IMR-90 (cell line): ENCODE measurements at regions not wholly inside any gene's neighbourhood (a gene's known extent, or its start where the extent isn't known, plus 50 kb on each side); places are given as distances from the start of the nearest gene placed in this dataset.

Source experiments
- ATAC-seq: fragments of 200-7000 bp; cut with Tn5 transposase; 2 replicates; pipeline ENCODE4 v1.9.1; 2020; ENCODE audit warnings: low read depth, mild to moderate bottlenecking, moderate library complexity
- BruUV-seq: library from RNA; stranded (reverse); fragments of 400-500 nt; replicated peaks from 2 replicates; lab custom pipeline; 2021; lab: Mats Ljungman, UMichigan
- CTCF ChIA-PET: fragments of 300-600 bp; formaldehyde crosslinking; extraction: SDS; loops from one replicate; lab custom pipeline; 2021; ENCODE audit warnings: antibody characterized with exemption; lab: Yijun Ruan, JAX
- POLR2A ChIA-PET: fragments of 300-600 bp; sonication (Branson Sonifier 250); formaldehyde crosslinking; loops from one replicate; lab custom pipeline; 2022; ENCODE audit warnings: antibody characterized with exemption; ENCODE audit not compliant: unreplicated experiment; lab: Charles Lee
- DNase-seq: peaks from one replicate; pipeline ENCODE4 v3.0.0; 2013
- H2AFZ ChIP-seq: replicated peaks from 2 replicates; pipeline ENCODE3; 2013; ENCODE audit warnings: low read length, mild to moderate bottlenecking; ENCODE audit not compliant: poor library complexity
- H2AK5ac ChIP-seq: 2 replicates; pipeline ENCODE4 v1.6.1; 2013; ENCODE audit warnings: low read depth, low read length, inconsistent platforms
- H2AK9ac ChIP-seq: replicated peaks from 2 replicates; pipeline ENCODE3; 2013; ENCODE audit warnings: mild to moderate bottlenecking, low read depth, low read length, moderate library complexity; ENCODE audit not compliant: poor library complexity
- H2BK120ac ChIP-seq: 2 replicates; pipeline ENCODE4 v1.6.1; 2013; ENCODE audit warnings: low read depth, low read length, inconsistent platforms
- H2BK15ac ChIP-seq: 3 replicates; pipeline ENCODE4 v1.6.1; 2013; ENCODE audit warnings: low read depth, low read length, inconsistent platforms
- H2BK20ac ChIP-seq: 2 replicates; pipeline ENCODE4 v1.6.1; 2013; ENCODE audit warnings: low read depth, mild to moderate bottlenecking, inconsistent platforms, low read length, moderate library complexity
- H2BK5ac ChIP-seq: 2 replicates; pipeline ENCODE4 v1.6.1; 2013; ENCODE audit warnings: mild to moderate bottlenecking, low read depth, low read length, inconsistent platforms; ENCODE audit not compliant: poor library complexity, severe bottlenecking
- H3K14ac ChIP-seq: replicated peaks from 2 replicates; pipeline ENCODE4 v1.6.1; 2013; ENCODE audit warnings: low read depth, low read length, inconsistent platforms
- H3K18ac ChIP-seq: 2 replicates; pipeline ENCODE4 v1.6.1; 2013; ENCODE audit warnings: low read depth, low read length, control low read depth
- H3K23ac ChIP-seq: 2 replicates; pipeline ENCODE4 v1.6.1; 2013; ENCODE audit warnings: low read depth, low read length, inconsistent platforms
- H3K27ac ChIP-seq: 2 replicates; pipeline ENCODE4 v1.5.1; 2013; ENCODE audit warnings: mild to moderate bottlenecking, control low read depth, low read length; ENCODE audit not compliant: insufficient read depth
- H3K27me3 ChIP-seq: 2 replicates; pipeline ENCODE4 v1.6.1; 2013; ENCODE audit warnings: low read length; ENCODE audit not compliant: control insufficient read depth, insufficient read depth
- H3K36me3 ChIP-seq: 2 replicates; pipeline ENCODE4 v1.6.1; 2013; ENCODE audit warnings: low read length, mixed read lengths; ENCODE audit not compliant: control insufficient read depth, insufficient read depth
- H3K4ac ChIP-seq: 2 replicates; pipeline ENCODE4 v1.6.1; 2013; ENCODE audit warnings: low read depth, low read length, inconsistent platforms
- H3K4me1 ChIP-seq: 2 replicates; pipeline ENCODE4 v1.6.1; 2013; ENCODE audit warnings: low read length, mixed read lengths; ENCODE audit not compliant: control insufficient read depth, insufficient read depth
- H3K4me2 ChIP-seq: 2 replicates; pipeline ENCODE4 v1.6.1; 2013; ENCODE audit warnings: low read depth, mild to moderate bottlenecking, control low read depth, low read length, moderate library complexity
- H3K4me3 ChIP-seq: 2 replicates; pipeline ENCODE4 v1.5.1; 2013; ENCODE audit warnings: low read depth, mild to moderate bottlenecking, control low read depth, low read length, moderate library complexity; ENCODE audit not compliant: insufficient read depth
- H3K56ac ChIP-seq: 2 replicates; pipeline ENCODE4 v1.6.1; 2013; ENCODE audit warnings: low read length, inconsistent platforms; ENCODE audit not compliant: insufficient read depth; ENCODE audit errors: extremely low read depth
- H3K79me1 ChIP-seq, 2 experiments: 2 replicates each; pipeline ENCODE4 v1.6.1; 2013; ENCODE audit warnings: low read length in 2 of 2, inconsistent platforms in 1 of 2, low read depth in 1 of 2
- H3K9ac ChIP-seq: 2 replicates; pipeline ENCODE4 v1.6.1; 2013; ENCODE audit warnings: low read depth, low read length, control low read depth
- H3K9me1 ChIP-seq: 2 replicates; pipeline ENCODE4 v1.6.1; 2013; ENCODE audit warnings: low read length, inconsistent platforms; ENCODE audit not compliant: insufficient read depth
- H3K9me3 ChIP-seq: 2 replicates; pipeline ENCODE4 v1.6.1; 2013; ENCODE audit warnings: low read length; ENCODE audit not compliant: control insufficient read depth, insufficient read depth
- H4K20me1 ChIP-seq: 2 replicates; pipeline ENCODE4 v1.6.1; 2013; ENCODE audit warnings: low read length, inconsistent platforms; ENCODE audit not compliant: insufficient read depth
- H4K5ac ChIP-seq: 2 replicates; pipeline ENCODE4 v1.6.1; 2013; ENCODE audit warnings: mild to moderate bottlenecking, low read depth, low read length, control low read depth
- H4K8ac ChIP-seq, 2 experiments: 2 replicates each; pipeline ENCODE4 v1.6.1; 2013; ENCODE audit warnings: low read depth in 2 of 2, low read length in 2 of 2, control low read depth in 1 of 2, inconsistent platforms in 1 of 2
- H4K91ac ChIP-seq: 2 replicates; pipeline ENCODE4 v1.6.1; 2013; ENCODE audit warnings: low read depth, low read length, inconsistent platforms; ENCODE audit not compliant: insufficient read depth
- CEBPB ChIP-seq: IDR thresholded peaks from 2 replicates; pipeline ENCODE4 v1.6.1; 2012; ENCODE audit warnings: low read depth, low read length, improper control_type of control experiment
- RCOR1 ChIP-seq: IDR thresholded peaks from 2 replicates; pipeline ENCODE4 v1.6.1; 2012; ENCODE audit warnings: mild to moderate bottlenecking, low read length, improper control_type of control experiment; ENCODE audit not compliant: insufficient replicate concordance
- WGBS, 2 experiments: methylation state at CpG; one replicate each; pipeline versions ENCODE4 v1.1.5 to v1.1.7; 2013; ENCODE audit warnings: missing lambda C conversion rate in 2 of 2; ENCODE audit not compliant: insufficient read length in 1 of 2; ENCODE audit errors: extremely low coverage in 2 of 2; 5-methylcytosine and 5-hydroxymethylcytosine counted together
- dilution Hi-C: fragments of 300-500 bp; cut with HindIII; formaldehyde crosslinking; loops from one replicate; pipeline ENCODE4 v1.14.3; 2018; ENCODE audit warnings: low sequenced_read_pairs; ENCODE audit not compliant: unreplicated experiment
- in situ Hi-C: fragments of 300-500 bp; cut with MboI; formaldehyde crosslinking; loops from 3 replicates; pipeline ENCODE4 v1.14.3; 2019; ENCODE audit warnings: low sequenced_read_pairs, inconsistent platforms, mixed read lengths
- intact Hi-C: fragments of 100-400 bp; cut with micrococcal nuclease; formaldehyde crosslinking; loops from 2 replicates; pipeline ENCODE4 v1.10.0; 2022

- H3K18ac ChIP-seq, result no peak overlapping the region
- H3K79me1 ChIP-seq, result no peaks in the 10 kb centered on the region
- no TSS peak for BruUV-seq
- no peak overlapping the region for H4K8ac ChIP-seq
- no peak overlapping the region for H3K27ac ChIP-seq
- WGBS, 2 experiments, result no CpG with 5 or more reads among the region's 6 CpGs
- H2AK9ac ChIP-seq, result no peak overlapping the region
- H3K36me3 ChIP-seq, result no peaks in the 10 kb centered on the region
- H3K14ac ChIP-seq, result no peak overlapping the region
- POLR2A ChIA-PET, result no interaction called here
- H4K91ac ChIP-seq, result no peak overlapping the region
- no peaks in the 10 kb centered on the region for H3K9me1 ChIP-seq
- DNase-seq, result no peak
- H3K27me3 ChIP-seq, result no peaks in the 10 kb centered on the region; the same call in 1 of the 2 replicates
- H3K9ac ChIP-seq, result no peak overlapping the region
- in situ Hi-C loops, result no loop called here
- no peak overlapping the region for H4K5ac ChIP-seq
- no peak overlapping the region for H2BK120ac ChIP-seq
- no peak overlapping the region for H3K56ac ChIP-seq
- H2BK15ac ChIP-seq, result no peak overlapping the region
- no peaks in the 10 kb centered on the region for H3K9me3 ChIP-seq
- H2BK20ac ChIP-seq, result no peak overlapping the region
- H4K20me1 ChIP-seq, result no peaks in the 10 kb centered on the region
- H3K23ac ChIP-seq, result no peak overlapping the region
- H2BK5ac ChIP-seq, result no peak overlapping the region
- no peak overlapping the region for H2AFZ ChIP-seq
- no peak for ATAC-seq
- TF ChIP-seq RCOR1 (no peak), CEBPB (no peak)
- no peak overlapping the region for H3K4me2 ChIP-seq
- dilution Hi-C loops, result no loop called here
- no peak overlapping the region for H3K4ac ChIP-seq
- intact Hi-C loops, result no loop called here
- no peaks in the 10 kb centered on the region for H3K4me1 ChIP-seq
- H2AK5ac ChIP-seq, result no peak overlapping the region
- H3K4me3 ChIP-seq, result no peak overlapping the region
- CTCF ChIA-PET, result no interaction called here
Observed at GRCh38 chr17:79453481-79453880, 157.4 kb downstream of the RBFOX3 start.
